ENCODE measurements at regions not wholly inside any gene's neighbourhood (a gene's known extent, or its start where the extent isn't known, plus 50 kb on each side); places are given as distances from the start of the nearest gene placed in this dataset.

DNA sequence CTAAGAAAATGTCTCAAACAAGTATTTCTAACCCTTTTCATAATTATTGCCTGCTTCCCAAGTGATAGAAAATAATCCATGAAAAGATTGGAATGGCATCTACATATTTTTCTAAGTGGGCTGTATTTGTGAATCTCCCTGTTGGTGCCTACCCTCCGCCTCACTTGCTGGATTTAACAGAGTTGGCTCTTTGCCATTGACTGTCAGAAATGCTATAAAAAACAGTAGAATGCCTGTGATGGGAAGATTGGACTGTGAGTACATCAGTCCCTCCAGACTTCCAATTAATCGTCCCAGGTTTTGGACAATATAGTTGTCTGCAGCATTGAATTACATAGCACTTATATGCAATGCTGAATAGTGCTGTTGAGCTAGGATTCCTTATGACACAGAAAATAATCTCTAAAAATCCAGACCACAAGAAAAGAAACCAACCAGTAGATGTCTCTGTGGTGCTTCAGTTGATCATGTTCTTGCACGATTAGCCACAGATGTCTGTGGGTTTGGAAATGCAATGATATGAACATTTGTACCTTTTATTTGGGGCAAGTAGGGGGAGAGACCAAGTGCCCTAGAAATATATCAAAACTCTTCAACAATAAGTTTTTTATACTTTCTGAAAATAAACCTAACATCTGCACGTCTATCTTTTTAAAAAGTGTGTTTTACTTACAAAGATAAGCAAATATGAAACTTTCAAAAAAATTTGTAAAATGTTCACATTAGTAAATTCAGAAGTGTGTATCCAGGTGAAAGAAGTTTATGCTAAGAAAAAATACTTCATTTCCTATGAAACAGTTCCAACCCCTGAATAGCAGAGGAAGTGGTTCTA is 88.5 kb downstream of the DYNAP start:
- Histone ChIP-seq H4K20me1 (ENCODE audit: low read depth) (no peaks in the 10 kb centered on the region), H3K9me3 (ENCODE audit: low read depth) (no peaks in the 10 kb centered on the region), H3K27ac (no peak overlapping the region), H3K4me1 (peaks cover 11% of the 10 kb centered on the region), H2AFZ (replicated peaks) (peak overlapping the region; percentile 4), H3K79me2 (ENCODE audit: low read depth) (no peaks in the 10 kb centered on the region), H3K27me3 (no peaks in the 10 kb centered on the region), H3K9ac (no peak overlapping the region), H3F3A (ENCODE audit: low read depth) (peaks cover 7% of the 10 kb centered on the region), H3K4me2 (no peak overlapping the region), H3K36me3 (no peaks in the 10 kb centered on the region), H3K4me3 (no peak overlapping the region)
- peaks cover 3% of the 10 kb centered on the region for H3K27me3 Mint-ChIP-seq (ENCODE audit: insufficient read depth, low read depth)
- H3K9me3 Mint-ChIP-seq, result peaks cover 10% of the 10 kb centered on the region
- H3K36me3 Mint-ChIP-seq, result no peaks in the 10 kb centered on the region
- no peak overlapping the region for H3K4me3 Mint-ChIP-seq
- H3K4me1 Mint-ChIP-seq, result peaks cover 20% of the 10 kb centered on the region
- peak; percentile 49 for DNase-seq (ENCODE audit: low spot score)
- TF ChIP-seq, protein P1, sequence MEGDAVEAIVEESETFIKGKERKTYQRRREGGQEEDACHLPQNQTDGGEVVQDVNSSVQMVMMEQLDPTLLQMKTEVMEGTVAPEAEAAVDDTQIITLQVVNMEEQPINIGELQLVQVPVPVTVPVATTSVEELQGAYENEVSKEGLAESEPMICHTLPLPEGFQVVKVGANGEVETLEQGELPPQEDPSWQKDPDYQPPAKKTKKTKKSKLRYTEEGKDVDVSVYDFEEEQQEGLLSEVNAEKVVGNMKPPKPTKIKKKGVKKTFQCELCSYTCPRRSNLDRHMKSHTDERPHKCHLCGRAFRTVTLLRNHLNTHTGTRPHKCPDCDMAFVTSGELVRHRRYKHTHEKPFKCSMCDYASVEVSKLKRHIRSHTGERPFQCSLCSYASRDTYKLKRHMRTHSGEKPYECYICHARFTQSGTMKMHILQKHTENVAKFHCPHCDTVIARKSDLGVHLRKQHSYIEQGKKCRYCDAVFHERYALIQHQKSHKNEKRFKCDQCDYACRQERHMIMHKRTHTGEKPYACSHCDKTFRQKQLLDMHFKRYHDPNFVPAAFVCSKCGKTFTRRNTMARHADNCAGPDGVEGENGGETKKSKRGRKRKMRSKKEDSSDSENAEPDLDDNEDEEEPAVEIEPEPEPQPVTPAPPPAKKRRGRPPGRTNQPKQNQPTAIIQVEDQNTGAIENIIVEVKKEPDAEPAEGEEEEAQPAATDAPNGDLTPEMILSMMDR (IDR thresholded peaks at IDR 0.05), result peak; percentile 72
- TF ChIP-seq EZH2 (IDR thresholded peaks at IDR 0.05) (no peak), EZH2phosphoT487 (IDR thresholded peaks at IDR 0.05) (no peak)
- no peak overlapping the region for H3K27ac Mint-ChIP-seq

- Histone ChIP-seq H3K4me1 (no peaks in the 10 kb centered on the region), H3K9ac (no peak overlapping the region), H3K27ac (no peak overlapping the region), H3K4me3 (no peak overlapping the region), H3F3A (ENCODE audit: low read depth) (no peaks in the 10 kb centered on the region), H3K27me3 (no peaks in the 10 kb centered on the region), H4K20me1 (ENCODE audit: low read depth) (no peaks in the 10 kb centered on the region), H2AFZ (replicated peaks) (peak overlapping the region; percentile 75), H3K36me3 (no peaks in the 10 kb centered on the region), H3K4me2 (no peak overlapping the region), H3K79me2 (ENCODE audit: low read depth) (no peaks in the 10 kb centered on the region), H3K9me3 (ENCODE audit: low read depth) (no peaks in the 10 kb centered on the region)
- peaks cover 13% of the 10 kb centered on the region for H3K4me1 Mint-ChIP-seq
- H3K9me3 Mint-ChIP-seq, result no peaks in the 10 kb centered on the region
- peak overlapping the region; percentile 46 for H3K27ac Mint-ChIP-seq
- no peaks in the 10 kb centered on the region for H3K36me3 Mint-ChIP-seq
- peaks cover 5% of the 10 kb centered on the region for H3K27me3 Mint-ChIP-seq (ENCODE audit: insufficient read depth, low read depth)
- TF ChIP-seq, protein P1 (IDR thresholded peaks at IDR 0.05), result no peak
- TF ChIP-seq EZH2phosphoT487 (IDR thresholded peaks at IDR 0.05) (no peak), EZH2 (IDR thresholded peaks at IDR 0.05) (no peak)
- peak; percentile 64 for DNase-seq (ENCODE audit: low spot score)
- no peak overlapping the region for H3K4me3 Mint-ChIP-seq
Observed at GRCh38 chr18:54684784-54685183, 93.7 kb downstream of the DYNAP start.

GRCh38 chr18:54689319-54689718 is 98.3 kb downstream of the DYNAP start:
- no peak overlapping the region for H3K4me3 ChIP-seq
- H3K4me3 Mint-ChIP-seq, result no peak overlapping the region
- peaks cover 5% of the 10 kb centered on the region for H3K27me3 Mint-ChIP-seq (ENCODE audit: insufficient read depth, low read depth)
- DNase-seq (ENCODE audit: low spot score), result no peak
- TF ChIP-seq, protein P1 (IDR thresholded peaks at IDR 0.05), result no peak
- no peak for TF ChIP-seq EZH2phosphoT487 (IDR thresholded peaks at IDR 0.05)
- TF ChIP-seq EZH2 (IDR thresholded peaks at IDR 0.05), result no peak
- no peaks in the 10 kb centered on the region for H3K36me3 Mint-ChIP-seq
- H3K27me3 ChIP-seq, result no peaks in the 10 kb centered on the region
- no peaks in the 10 kb centered on the region for H3K9me3 ChIP-seq (ENCODE audit: low read depth)
- no peak overlapping the region for H3K27ac ChIP-seq
- H3K4me1 ChIP-seq, result no peaks in the 10 kb centered on the region
- no peaks in the 10 kb centered on the region for H3F3A ChIP-seq (ENCODE audit: low read depth)
- no peak overlapping the region for H3K9ac ChIP-seq
- no peaks in the 10 kb centered on the region for H3K36me3 ChIP-seq
- peaks cover 9% of the 10 kb centered on the region for H3K4me1 Mint-ChIP-seq
- no peak overlapping the region for H2AFZ ChIP-seq (replicated peaks)
- H3K79me2 ChIP-seq (ENCODE audit: low read depth), result no peaks in the 10 kb centered on the region
- no peaks in the 10 kb centered on the region for H3K9me3 Mint-ChIP-seq
- H4K20me1 ChIP-seq (ENCODE audit: low read depth), result no peaks in the 10 kb centered on the region
- H3K27ac Mint-ChIP-seq, result no peak overlapping the region
- H3K4me2 ChIP-seq, result no peak overlapping the region

All from neural progenitor cell (in vitro differentiated cells).